Brain microvascular endothelial cell (primary cell): ENCODE measurements at regions not wholly inside any gene's neighbourhood (a gene's known extent, or its start where the extent isn't known, plus 50 kb on each side); places are given as distances from the start of the nearest gene placed in this dataset.

ENCODE experiments used
- DNase-seq: peaks from one replicate; pipeline ENCODE4 v3.0.0-alpha.2; 2020
- H3K27ac ChIP-seq: fragments of 250-450 bp; sonication (Bioruptor Pico); 2 replicates; pipeline ENCODE4 v1.5.1; 2020; ENCODE audit warnings: mild to moderate bottlenecking, moderate library complexity
- H3K27me3 ChIP-seq: fragments of 250-450 bp; sonication (Bioruptor Pico); replicated peaks from 2 replicates; pipeline ENCODE4 v1.5.1; 2020; ENCODE audit warnings: mild to moderate bottlenecking
- H3K36me3 ChIP-seq: fragments of 250-450 bp; sonication (Bioruptor Pico); replicated peaks from 2 replicates; pipeline ENCODE4 v1.5.1; 2020; ENCODE audit warnings: mild to moderate bottlenecking
- H3K4me3 ChIP-seq: 2 replicates; pipeline ENCODE4 v1.5.1; 2011; ENCODE audit warnings: low read depth, mild to moderate bottlenecking, control low read depth, low read length, moderate library complexity
- in situ Hi-C: cut with HindIII; loops from 2 replicates; pipeline ENCODE4 v1.10.0; 2017; ENCODE audit warnings: low sequenced_read_pairs, low pct_ligation_motif_present
- TF ChIP-seq, protein P1 (sequence below): IDR thresholded peaks from 2 replicates; pipeline ENCODE4 v1.5.1; 2011; ENCODE audit warnings: low read depth, mild to moderate bottlenecking, moderate library complexity, low read length, control low read depth, inconsistent platforms; ENCODE audit errors: missing control alignments

- H3K36me3 ChIP-seq = no peaks in the 10 kb centered on the region
- DNase-seq = no peak
- no peak overlapping the region for H3K27ac ChIP-seq
- in situ Hi-C loops = no loop called here
- no peak overlapping the region for H3K4me3 ChIP-seq
- H3K27me3 ChIP-seq = no peaks in the 10 kb centered on the region
- TF ChIP-seq, protein P1, sequence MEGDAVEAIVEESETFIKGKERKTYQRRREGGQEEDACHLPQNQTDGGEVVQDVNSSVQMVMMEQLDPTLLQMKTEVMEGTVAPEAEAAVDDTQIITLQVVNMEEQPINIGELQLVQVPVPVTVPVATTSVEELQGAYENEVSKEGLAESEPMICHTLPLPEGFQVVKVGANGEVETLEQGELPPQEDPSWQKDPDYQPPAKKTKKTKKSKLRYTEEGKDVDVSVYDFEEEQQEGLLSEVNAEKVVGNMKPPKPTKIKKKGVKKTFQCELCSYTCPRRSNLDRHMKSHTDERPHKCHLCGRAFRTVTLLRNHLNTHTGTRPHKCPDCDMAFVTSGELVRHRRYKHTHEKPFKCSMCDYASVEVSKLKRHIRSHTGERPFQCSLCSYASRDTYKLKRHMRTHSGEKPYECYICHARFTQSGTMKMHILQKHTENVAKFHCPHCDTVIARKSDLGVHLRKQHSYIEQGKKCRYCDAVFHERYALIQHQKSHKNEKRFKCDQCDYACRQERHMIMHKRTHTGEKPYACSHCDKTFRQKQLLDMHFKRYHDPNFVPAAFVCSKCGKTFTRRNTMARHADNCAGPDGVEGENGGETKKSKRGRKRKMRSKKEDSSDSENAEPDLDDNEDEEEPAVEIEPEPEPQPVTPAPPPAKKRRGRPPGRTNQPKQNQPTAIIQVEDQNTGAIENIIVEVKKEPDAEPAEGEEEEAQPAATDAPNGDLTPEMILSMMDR = no peak
Measured at GRCh38 chr18:41561961-41562360, 393.1 kb upstream of the PIK3C3 start.

DNA sequence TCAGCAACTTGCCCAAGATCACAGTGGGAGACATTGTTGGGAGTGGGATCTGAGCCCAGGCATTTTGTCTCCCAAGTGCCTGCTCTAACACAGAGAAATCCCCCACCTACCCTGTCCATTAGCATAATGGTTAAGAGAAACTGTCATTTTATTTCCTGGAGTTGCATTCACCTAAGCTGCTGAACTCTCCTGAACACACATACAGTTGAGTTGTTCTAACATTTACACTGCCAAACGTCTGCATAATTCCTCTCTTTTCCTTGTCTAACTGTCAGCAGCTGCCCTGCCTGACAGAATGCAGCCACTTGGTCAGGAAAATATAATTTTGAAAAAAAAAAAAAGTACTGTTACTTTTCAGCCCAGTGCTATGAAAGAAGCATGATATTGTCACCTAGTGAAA lies 396.3 kb upstream of the PIK3C3 start:
- Histone ChIP-seq H3K27me3 (no peaks in the 10 kb centered on the region), H3K36me3 (no peaks in the 10 kb centered on the region), H3K4me3 (no peak overlapping the region), H3K27ac (no peak overlapping the region)
- in situ Hi-C loops = no loop called here
- TF ChIP-seq, protein P1 = no peak
- DNase-seq = no peak

DNA sequence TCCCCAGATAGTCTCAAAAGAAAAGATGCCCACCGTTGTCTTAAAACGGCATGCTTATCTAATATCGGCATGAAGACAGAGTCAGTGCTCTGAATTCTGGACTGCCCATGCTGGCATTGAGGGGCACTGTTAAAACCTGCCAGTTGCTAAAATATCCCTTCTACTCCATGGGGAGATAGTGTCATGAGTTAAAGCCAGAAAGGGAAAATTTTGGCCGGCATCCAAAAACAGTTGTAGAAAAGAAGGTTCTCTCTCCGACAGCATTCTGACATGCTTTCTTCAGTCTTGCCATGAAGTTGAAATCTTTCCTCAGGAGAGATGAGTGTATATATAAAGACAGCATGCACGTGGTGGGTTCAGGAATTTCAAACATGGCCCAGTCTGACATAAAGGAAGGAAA lies 401.3 kb upstream of the PIK3C3 start:
- TF ChIP-seq, protein P1 = no peak
- in situ Hi-C loops = no loop called here
- H3K27ac ChIP-seq = no peak overlapping the region
- H3K4me3 ChIP-seq = no peak overlapping the region
- no peak for DNase-seq
- no peaks in the 10 kb centered on the region for H3K27me3 ChIP-seq
- H3K36me3 ChIP-seq = no peaks in the 10 kb centered on the region

DNA sequence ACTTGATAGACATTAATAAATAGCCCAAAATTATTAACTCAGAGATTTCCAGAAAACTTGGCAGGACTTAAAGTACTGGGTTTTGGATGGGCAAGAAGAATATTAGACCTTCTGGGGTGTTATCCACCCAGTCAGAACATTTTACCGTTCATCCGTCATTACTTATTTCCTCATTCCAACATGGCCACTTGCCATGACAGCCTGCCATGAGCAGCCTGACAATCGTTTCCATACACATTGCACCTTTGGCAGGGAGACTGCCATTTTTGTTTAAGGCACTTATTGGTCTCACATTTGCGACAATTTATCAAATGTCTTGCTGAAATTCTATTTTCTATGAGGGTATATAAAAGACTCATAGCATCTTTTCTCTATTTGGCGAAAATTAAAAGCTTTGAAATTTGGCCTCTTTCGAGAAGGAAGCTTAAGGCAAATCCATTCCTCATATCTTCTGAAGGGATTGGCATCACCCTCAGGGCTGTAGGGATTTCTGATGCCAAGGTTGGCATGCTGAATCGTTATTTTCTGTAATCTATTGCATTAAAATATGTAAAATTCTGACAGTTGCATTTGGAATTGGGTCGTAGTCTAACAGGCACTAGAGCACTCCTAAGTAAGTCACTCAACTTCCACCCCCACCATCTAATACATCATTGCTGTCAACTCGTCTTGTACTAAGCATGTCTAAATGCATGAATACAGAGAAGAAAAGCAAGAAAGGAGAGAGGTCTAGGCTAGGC lies 406.3 kb upstream of the PIK3C3 start:
- Histone ChIP-seq H3K36me3 (no peaks in the 10 kb centered on the region), H3K27ac (no peak overlapping the region), H3K4me3 (no peak overlapping the region), H3K27me3 (no peaks in the 10 kb centered on the region)
- in situ Hi-C loops = no loop called here
- TF ChIP-seq, protein P1 = no peak
- no peak for DNase-seq

- H3K27me3 ChIP-seq = no peaks in the 10 kb centered on the region
- no peak overlapping the region for H3K27ac ChIP-seq
- in situ Hi-C loops = no loop called here
- DNase-seq = no peak
- no peaks in the 10 kb centered on the region for H3K36me3 ChIP-seq
- no peak overlapping the region for H3K4me3 ChIP-seq
- TF ChIP-seq, protein P1 = no peak
Measured at GRCh38 chr18:41545091-41545888, 409.7 kb upstream of the PIK3C3 start.
